ENCODE measurements at regions not wholly inside any gene's neighbourhood (a gene's known extent, or its start where the extent isn't known, plus 50 kb on each side); places are given as distances from the start of the nearest gene placed in this dataset.

- intact Hi-C loops (cut with DNase I) = no loop called here
- H3K27ac ChIP-seq = no peak overlapping the region
- DNase-seq = no peak
These were observed 130.1 kb downstream of the LRRC70 start for GRCh38 chr5:62708481-62709325.

GRCh38 chr5:62707563-62707962, 128.9 kb downstream of the LRRC70 start:
- no peak overlapping the region for H3K4me3 ChIP-seq
- H3K27ac ChIP-seq = no peak overlapping the region
- no peaks in the 10 kb centered on the region for H3K4me1 ChIP-seq
- ATAC-seq = no peak
- 74 to 94% (median 76%) methylated on average over 1 of the region's 1 CpG for WGBS, 3 donors
- DNase-seq = no peak
- no peaks in the 10 kb centered on the region for H3K9me3 ChIP-seq
- intact Hi-C loops (cut with DNase I) = no loop called here
- TF ChIP-seq, protein P1, sequence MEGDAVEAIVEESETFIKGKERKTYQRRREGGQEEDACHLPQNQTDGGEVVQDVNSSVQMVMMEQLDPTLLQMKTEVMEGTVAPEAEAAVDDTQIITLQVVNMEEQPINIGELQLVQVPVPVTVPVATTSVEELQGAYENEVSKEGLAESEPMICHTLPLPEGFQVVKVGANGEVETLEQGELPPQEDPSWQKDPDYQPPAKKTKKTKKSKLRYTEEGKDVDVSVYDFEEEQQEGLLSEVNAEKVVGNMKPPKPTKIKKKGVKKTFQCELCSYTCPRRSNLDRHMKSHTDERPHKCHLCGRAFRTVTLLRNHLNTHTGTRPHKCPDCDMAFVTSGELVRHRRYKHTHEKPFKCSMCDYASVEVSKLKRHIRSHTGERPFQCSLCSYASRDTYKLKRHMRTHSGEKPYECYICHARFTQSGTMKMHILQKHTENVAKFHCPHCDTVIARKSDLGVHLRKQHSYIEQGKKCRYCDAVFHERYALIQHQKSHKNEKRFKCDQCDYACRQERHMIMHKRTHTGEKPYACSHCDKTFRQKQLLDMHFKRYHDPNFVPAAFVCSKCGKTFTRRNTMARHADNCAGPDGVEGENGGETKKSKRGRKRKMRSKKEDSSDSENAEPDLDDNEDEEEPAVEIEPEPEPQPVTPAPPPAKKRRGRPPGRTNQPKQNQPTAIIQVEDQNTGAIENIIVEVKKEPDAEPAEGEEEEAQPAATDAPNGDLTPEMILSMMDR (IDR thresholded peaks at IDR 0.05) = no peak
- no peaks in the 10 kb centered on the region for H3K36me3 ChIP-seq (ENCODE audit: insufficient read depth in 1 of 2, low read depth in 1 of 2)
- no peaks in the 10 kb centered on the region for H3K27me3 ChIP-seq (ENCODE audit: insufficient read depth in 3 of 3, low read length in 2 of 3)

More at GRCh38 chr5:62708481-62709325, 130.1 kb downstream of the LRRC70 start:
- no peaks in the 10 kb centered on the region for H3K4me1 ChIP-seq
- ATAC-seq = no peak
- H3K9me3 ChIP-seq = no peaks in the 10 kb centered on the region
- H3K4me3 ChIP-seq = no peak overlapping the region
- H3K27me3 ChIP-seq (ENCODE audit: insufficient read depth in 3 of 3, low read length in 2 of 3) = no peaks in the 10 kb centered on the region
- TF ChIP-seq, protein P1 (IDR thresholded peaks at IDR 0.05) = no peak
- 85 to 100% (median 97%) methylated on average over 1 of the region's 1 CpG for WGBS, 3 donors
- no peaks in the 10 kb centered on the region for H3K36me3 ChIP-seq (ENCODE audit: insufficient read depth in 1 of 2, low read depth in 1 of 2)

DNA sequence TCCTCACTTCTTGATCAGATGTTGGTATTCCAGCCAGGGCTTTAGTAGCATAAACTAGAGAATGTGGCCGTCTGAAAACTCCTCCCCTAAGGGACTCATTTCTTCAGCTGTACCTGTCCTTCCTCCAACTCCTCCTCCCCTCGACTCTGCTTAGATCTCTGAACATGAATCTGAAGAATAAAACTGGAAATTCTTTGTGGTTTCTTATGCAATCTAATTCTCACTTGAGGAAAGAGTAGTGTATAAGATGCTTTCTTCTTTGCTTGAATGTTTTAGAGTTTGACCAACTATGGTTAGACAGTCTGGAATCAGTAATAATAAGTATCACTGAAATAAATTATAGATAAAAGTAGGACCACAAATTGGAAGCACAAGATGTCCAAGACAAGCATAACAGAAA, 128.5 kb downstream of the LRRC70 start:
- DNase-seq (no peak), ATAC-seq (no peak)
- Histone ChIP-seq H3K27me3 (ENCODE audit: insufficient read depth in 3 of 3, low read length in 2 of 3) (no peaks in the 10 kb centered on the region), H3K4me3 (no peak overlapping the region), H3K9me3 (no peaks in the 10 kb centered on the region), H3K36me3 (ENCODE audit: insufficient read depth in 1 of 2, low read depth in 1 of 2) (no peaks in the 10 kb centered on the region), H3K27ac (no peak overlapping the region), H3K4me1 (no peaks in the 10 kb centered on the region)
- intact Hi-C loops (cut with DNase I) = no loop called here
- WGBS, 3 donors = 53 to 56% (median 55%) methylated on average over 2 of the region's 2 CpGs
- TF ChIP-seq, protein P1 (IDR thresholded peaks at IDR 0.05) = no peak

DNA sequence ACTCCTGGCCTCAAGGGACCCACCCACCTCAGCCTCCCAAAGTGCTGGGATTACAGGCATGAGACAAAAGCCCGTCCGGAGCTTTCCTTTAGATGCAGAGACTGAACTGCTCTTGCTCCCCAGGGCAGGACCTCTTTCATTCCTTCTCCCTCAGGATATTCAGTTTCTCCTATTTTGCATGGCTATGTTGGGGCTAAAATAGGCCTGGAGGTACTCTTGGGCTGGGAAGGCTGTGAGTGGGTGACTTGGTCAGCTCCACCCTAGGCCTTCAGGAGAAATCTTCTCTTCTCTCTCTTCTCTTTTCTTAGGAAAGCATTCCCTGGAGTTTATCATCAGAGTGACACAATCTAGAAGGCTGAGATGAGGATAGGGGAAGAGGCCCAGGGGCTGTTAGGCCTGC, 126.4 kb downstream of the LRRC70 start:
- no peaks in the 10 kb centered on the region for H3K27me3 ChIP-seq (ENCODE audit: insufficient read depth in 3 of 3, low read length in 2 of 3)
- TF ChIP-seq, protein P1 (IDR thresholded peaks at IDR 0.05) = no peak
- no peak for ATAC-seq
- H3K36me3 ChIP-seq (ENCODE audit: insufficient read depth in 1 of 2, low read depth in 1 of 2) = no peaks in the 10 kb centered on the region
- H3K9me3 ChIP-seq = no peaks in the 10 kb centered on the region
- no peak overlapping the region for H3K27ac ChIP-seq
- no peak for DNase-seq
- H3K4me1 ChIP-seq = no peaks in the 10 kb centered on the region
- no peak overlapping the region for H3K4me3 ChIP-seq
- WGBS, 3 donors = 92 to 98% (median 97%) methylated on average over 2 of the region's 2 CpGs
- intact Hi-C loops (cut with DNase I) = no loop called here

GRCh38 chr5:62702126-62702525, 123.5 kb downstream of the LRRC70 start:
- no peak overlapping the region for H3K27ac ChIP-seq
- H3K27me3 ChIP-seq (ENCODE audit: insufficient read depth in 3 of 3, low read length in 2 of 3) = no peaks in the 10 kb centered on the region
- no peaks in the 10 kb centered on the region for H3K9me3 ChIP-seq
- DNase-seq = no peak
- intact Hi-C loops (cut with DNase I) = no loop called here
- no peaks in the 10 kb centered on the region for H3K4me1 ChIP-seq
- TF ChIP-seq, protein P1 (IDR thresholded peaks at IDR 0.05) = no peak
- ATAC-seq = no peak
- H3K4me3 ChIP-seq = no peak overlapping the region
- 60 to 71% (median 69%) methylated on average over 4 of the region's 4 CpGs for WGBS, 3 donors
- no peaks in the 10 kb centered on the region for H3K36me3 ChIP-seq (ENCODE audit: insufficient read depth in 1 of 2, low read depth in 1 of 2)
